Astrocyte (in vitro differentiated cells and primary cell): ENCODE measurements at regions not wholly inside any gene's neighbourhood (a gene's known extent, or its start where the extent isn't known, plus 50 kb on each side); places are given as distances from the start of the nearest gene placed in this dataset.

Experiments used
- EZH2 ChIP-seq: IDR thresholded peaks from 2 replicates; pipeline ENCODE4 v1.6.1; 2012; ENCODE audit warnings: mild to moderate bottlenecking, low read length, inconsistent platforms; ENCODE audit not compliant: insufficient read depth
- TF ChIP-seq, protein P1 (sequence below): IDR thresholded peaks from 2 replicates; pipeline ENCODE4 v1.5.1; 2011; ENCODE audit warnings: low read depth, mild to moderate bottlenecking, inconsistent platforms, low read length, moderate library complexity; ENCODE audit not compliant: insufficient read depth

- TF ChIP-seq, protein P1, sequence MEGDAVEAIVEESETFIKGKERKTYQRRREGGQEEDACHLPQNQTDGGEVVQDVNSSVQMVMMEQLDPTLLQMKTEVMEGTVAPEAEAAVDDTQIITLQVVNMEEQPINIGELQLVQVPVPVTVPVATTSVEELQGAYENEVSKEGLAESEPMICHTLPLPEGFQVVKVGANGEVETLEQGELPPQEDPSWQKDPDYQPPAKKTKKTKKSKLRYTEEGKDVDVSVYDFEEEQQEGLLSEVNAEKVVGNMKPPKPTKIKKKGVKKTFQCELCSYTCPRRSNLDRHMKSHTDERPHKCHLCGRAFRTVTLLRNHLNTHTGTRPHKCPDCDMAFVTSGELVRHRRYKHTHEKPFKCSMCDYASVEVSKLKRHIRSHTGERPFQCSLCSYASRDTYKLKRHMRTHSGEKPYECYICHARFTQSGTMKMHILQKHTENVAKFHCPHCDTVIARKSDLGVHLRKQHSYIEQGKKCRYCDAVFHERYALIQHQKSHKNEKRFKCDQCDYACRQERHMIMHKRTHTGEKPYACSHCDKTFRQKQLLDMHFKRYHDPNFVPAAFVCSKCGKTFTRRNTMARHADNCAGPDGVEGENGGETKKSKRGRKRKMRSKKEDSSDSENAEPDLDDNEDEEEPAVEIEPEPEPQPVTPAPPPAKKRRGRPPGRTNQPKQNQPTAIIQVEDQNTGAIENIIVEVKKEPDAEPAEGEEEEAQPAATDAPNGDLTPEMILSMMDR = no peak
- no peak for TF ChIP-seq EZH2
Observed at GRCh38 chr5:125023673-125024072, 277.2 kb upstream of the ZNF608 start.
